ENCODE measurements at regions not wholly inside any gene's neighbourhood (a gene's known extent, or its start where the extent isn't known, plus 50 kb on each side); places are given as distances from the start of the nearest gene placed in this dataset.

- H3K36me3 Mint-ChIP-seq (ENCODE audit: low read depth) = no peaks in the 10 kb centered on the region
- no peak overlapping the region for H3K4me3 Mint-ChIP-seq
- no peaks in the 10 kb centered on the region for H3K4me1 Mint-ChIP-seq (ENCODE audit: low read depth)
- H3K9me3 Mint-ChIP-seq = peaks cover 27% of the 10 kb centered on the region
- H3K27ac Mint-ChIP-seq = no peak overlapping the region
- no peak for DNase-seq
- TF ChIP-seq, protein P1, sequence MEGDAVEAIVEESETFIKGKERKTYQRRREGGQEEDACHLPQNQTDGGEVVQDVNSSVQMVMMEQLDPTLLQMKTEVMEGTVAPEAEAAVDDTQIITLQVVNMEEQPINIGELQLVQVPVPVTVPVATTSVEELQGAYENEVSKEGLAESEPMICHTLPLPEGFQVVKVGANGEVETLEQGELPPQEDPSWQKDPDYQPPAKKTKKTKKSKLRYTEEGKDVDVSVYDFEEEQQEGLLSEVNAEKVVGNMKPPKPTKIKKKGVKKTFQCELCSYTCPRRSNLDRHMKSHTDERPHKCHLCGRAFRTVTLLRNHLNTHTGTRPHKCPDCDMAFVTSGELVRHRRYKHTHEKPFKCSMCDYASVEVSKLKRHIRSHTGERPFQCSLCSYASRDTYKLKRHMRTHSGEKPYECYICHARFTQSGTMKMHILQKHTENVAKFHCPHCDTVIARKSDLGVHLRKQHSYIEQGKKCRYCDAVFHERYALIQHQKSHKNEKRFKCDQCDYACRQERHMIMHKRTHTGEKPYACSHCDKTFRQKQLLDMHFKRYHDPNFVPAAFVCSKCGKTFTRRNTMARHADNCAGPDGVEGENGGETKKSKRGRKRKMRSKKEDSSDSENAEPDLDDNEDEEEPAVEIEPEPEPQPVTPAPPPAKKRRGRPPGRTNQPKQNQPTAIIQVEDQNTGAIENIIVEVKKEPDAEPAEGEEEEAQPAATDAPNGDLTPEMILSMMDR (IDR thresholded peaks at IDR 0.05) = no peak
- H3K27me3 Mint-ChIP-seq (ENCODE audit: insufficient read depth) = no peaks in the 10 kb centered on the region
These were observed 492.1 kb downstream of the MAFB start for GRCh38 chr20:40196846-40197436.

DNA sequence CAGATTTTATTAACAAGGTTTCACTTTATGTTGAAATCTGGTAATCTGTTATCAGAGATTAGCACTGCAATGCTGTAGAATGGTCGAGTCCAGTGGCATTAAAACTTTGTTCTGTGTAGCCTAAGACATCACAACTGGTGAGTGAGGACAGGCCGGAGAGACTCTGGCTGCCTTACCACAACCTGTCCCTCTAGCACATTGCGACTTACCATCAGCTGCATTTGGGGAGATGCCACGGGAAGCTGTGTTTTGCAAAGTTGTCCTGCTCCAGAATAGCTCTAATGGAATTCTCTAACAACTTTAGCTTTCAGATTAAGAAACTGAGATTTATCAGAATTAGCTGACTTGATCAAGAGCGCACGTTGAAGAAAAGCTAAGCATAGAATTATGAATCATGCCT, 493.3 kb downstream of the MAFB start:
- H3K36me3 Mint-ChIP-seq (ENCODE audit: low read depth) = no peaks in the 10 kb centered on the region; the same call in 1 of the 2 replicates
- TF ChIP-seq, protein P1 (IDR thresholded peaks at IDR 0.05) = no peak
- H3K4me3 Mint-ChIP-seq = no peak overlapping the region
- no peak for DNase-seq
- H3K9me3 Mint-ChIP-seq = peaks cover 33% of the 10 kb centered on the region
- H3K4me1 Mint-ChIP-seq (ENCODE audit: low read depth) = no peaks in the 10 kb centered on the region
- no peak overlapping the region for H3K27ac Mint-ChIP-seq
- H3K27me3 Mint-ChIP-seq (ENCODE audit: insufficient read depth) = no peaks in the 10 kb centered on the region

GRCh38 chr20:40192529-40192928, 496.5 kb downstream of the MAFB start:
- Mint-ChIP-seq H3K9me3 (peaks cover 36% of the 10 kb centered on the region), H3K27me3 (ENCODE audit: insufficient read depth) (no peaks in the 10 kb centered on the region; the same call in 1 of the 2 replicates), H3K4me3 (no peak overlapping the region), H3K36me3 (ENCODE audit: low read depth) (no peaks in the 10 kb centered on the region; the same call in 1 of the 2 replicates), H3K4me1 (ENCODE audit: low read depth) (no peaks in the 10 kb centered on the region), H3K27ac (no peak overlapping the region)
- no peak for DNase-seq
- TF ChIP-seq, protein P1 (IDR thresholded peaks at IDR 0.05) = no peak

DNA sequence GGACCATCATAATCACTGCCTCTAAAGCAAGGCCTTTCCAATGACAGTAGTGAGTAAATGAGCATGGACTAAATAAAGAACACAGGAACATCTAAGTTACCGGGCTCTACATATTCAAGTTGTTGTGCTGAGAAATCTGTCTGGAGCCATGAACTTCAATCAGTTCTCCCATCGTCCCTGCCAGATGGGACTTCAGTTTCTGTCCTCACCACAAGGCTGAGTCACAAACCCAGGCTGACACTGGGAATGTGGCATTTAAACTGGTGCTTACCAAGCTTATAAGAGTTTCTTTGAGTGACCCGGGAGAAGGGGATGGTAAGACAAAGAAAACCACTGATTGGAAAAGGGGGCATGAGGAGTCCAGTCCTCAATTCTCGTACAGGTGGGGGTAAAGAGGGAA, 497.0 kb downstream of the MAFB start:
- Mint-ChIP-seq H3K9me3 (peaks cover 31% of the 10 kb centered on the region), H3K4me1 (ENCODE audit: low read depth) (no peaks in the 10 kb centered on the region), H3K27me3 (ENCODE audit: insufficient read depth) (no peaks in the 10 kb centered on the region; the same call in 1 of the 2 replicates), H3K36me3 (ENCODE audit: low read depth) (no peaks in the 10 kb centered on the region; the same call in 1 of the 2 replicates), H3K27ac (no peak overlapping the region), H3K4me3 (no peak overlapping the region)
- TF ChIP-seq, protein P1 (IDR thresholded peaks at IDR 0.05) = no peak
- no peak for DNase-seq

- TF ChIP-seq, protein P1 (IDR thresholded peaks at IDR 0.05) = no peak
- H3K27me3 Mint-ChIP-seq (ENCODE audit: insufficient read depth) = no peaks in the 10 kb centered on the region; the same call in 1 of the 2 replicates
- no peaks in the 10 kb centered on the region for H3K4me1 Mint-ChIP-seq (ENCODE audit: low read depth)
- no peak for DNase-seq
- peaks cover 31% of the 10 kb centered on the region for H3K9me3 Mint-ChIP-seq
- H3K4me3 Mint-ChIP-seq = no peak overlapping the region
- no peak overlapping the region for H3K27ac Mint-ChIP-seq
- no peaks in the 10 kb centered on the region; the same call in 1 of the 2 replicates for H3K36me3 Mint-ChIP-seq (ENCODE audit: low read depth)
These were observed 497.5 kb downstream of the MAFB start for GRCh38 chr20:40191573-40191972.
